ENCODE measurements at regions not wholly inside any gene's neighbourhood (a gene's known extent, or its start where the extent isn't known, plus 50 kb on each side); places are given as distances from the start of the nearest gene placed in this dataset.
A peak's percentile ranks its signal among the peaks of the same experiment; 100 is the strongest.

GRCh38 chr12:96131230-96131788 is 62.9 kb upstream of the ELK3 start:
- H3K4me2 ChIP-seq (ENCODE audit: insufficient read depth, low read length): no peak overlapping the region
- DNase-seq (ENCODE audit: insufficient read length, low spot score, missing footprints): no peak
- H3K9me3 ChIP-seq (ENCODE audit: low read depth, low read length): no peaks in the 10 kb centered on the region
- no peak overlapping the region for H2AFZ ChIP-seq (ENCODE audit: low read length)
- H3K4me1 ChIP-seq (ENCODE audit: insufficient read depth, low read length): peaks cover 7% of the 10 kb centered on the region
- no peak overlapping the region for H3K27ac ChIP-seq (ENCODE audit: low read depth, low read length)
- TF ChIP-seq CTCF (IDR thresholded peaks at IDR 0.05; ENCODE audit: extremely low read depth, low read depth, low read length): no peak
- H3K4me3 ChIP-seq (ENCODE audit: insufficient read depth, low read length): no peak overlapping the region
- H3K79me2 ChIP-seq (ENCODE audit: insufficient read depth, low read length): no peaks in the 10 kb centered on the region
- no peaks in the 10 kb centered on the region for H4K20me1 ChIP-seq (ENCODE audit: insufficient read depth, low read length)
- H3K27me3 ChIP-seq (ENCODE audit: insufficient read depth, low read length): peaks cover 16% of the 10 kb centered on the region
- no peaks in the 10 kb centered on the region for H3K36me3 ChIP-seq (ENCODE audit: insufficient read depth, low read length)

GRCh38 chr12:96132819-96133218 is 61.4 kb upstream of the ELK3 start:
- H3K27ac ChIP-seq (ENCODE audit: low read depth, low read length): no peak overlapping the region
- H3K4me2 ChIP-seq (ENCODE audit: insufficient read depth, low read length): no peak overlapping the region
- no peaks in the 10 kb centered on the region for H3K9me3 ChIP-seq (ENCODE audit: low read depth, low read length)
- H3K27me3 ChIP-seq (ENCODE audit: insufficient read depth, low read length): peaks cover 16% of the 10 kb centered on the region
- no peak overlapping the region for H3K4me3 ChIP-seq (ENCODE audit: insufficient read depth, low read length)
- H2AFZ ChIP-seq (ENCODE audit: low read length): no peak overlapping the region
- no peaks in the 10 kb centered on the region for H4K20me1 ChIP-seq (ENCODE audit: insufficient read depth, low read length)
- no peaks in the 10 kb centered on the region for H3K36me3 ChIP-seq (ENCODE audit: insufficient read depth, low read length)
- DNase-seq (ENCODE audit: insufficient read length, low spot score, missing footprints): no peak
- no peak for TF ChIP-seq CTCF (IDR thresholded peaks at IDR 0.05; ENCODE audit: extremely low read depth, low read depth, low read length)
- H3K4me1 ChIP-seq (ENCODE audit: insufficient read depth, low read length): peaks cover 15% of the 10 kb centered on the region
- no peaks in the 10 kb centered on the region for H3K79me2 ChIP-seq (ENCODE audit: insufficient read depth, low read length)

- H3K9me3 ChIP-seq (ENCODE audit: low read depth, low read length): no peaks in the 10 kb centered on the region
- H4K20me1 ChIP-seq (ENCODE audit: insufficient read depth, low read length): no peaks in the 10 kb centered on the region
- peaks cover 15% of the 10 kb centered on the region for H3K4me1 ChIP-seq (ENCODE audit: insufficient read depth, low read length)
- H3K27me3 ChIP-seq (ENCODE audit: insufficient read depth, low read length): peaks cover 16% of the 10 kb centered on the region
- DNase-seq (ENCODE audit: insufficient read length, low spot score, missing footprints): no peak
- no peak overlapping the region for H3K4me3 ChIP-seq (ENCODE audit: insufficient read depth, low read length)
- no peaks in the 10 kb centered on the region for H3K36me3 ChIP-seq (ENCODE audit: insufficient read depth, low read length)
- TF ChIP-seq CTCF (IDR thresholded peaks at IDR 0.05; ENCODE audit: extremely low read depth, low read depth, low read length): no peak
- H3K79me2 ChIP-seq (ENCODE audit: insufficient read depth, low read length): no peaks in the 10 kb centered on the region
- no peak overlapping the region for H2AFZ ChIP-seq (ENCODE audit: low read length)
- no peak overlapping the region for H3K4me2 ChIP-seq (ENCODE audit: insufficient read depth, low read length)
- no peak overlapping the region for H3K27ac ChIP-seq (ENCODE audit: low read depth, low read length)
Measured at GRCh38 chr12:96134200-96134599, 60.0 kb upstream of the ELK3 start.

GRCh38 chr12:96136161-96136560 is 58.0 kb upstream of the ELK3 start:
- no peaks in the 10 kb centered on the region for H4K20me1 ChIP-seq (ENCODE audit: insufficient read depth, low read length)
- H3K27ac ChIP-seq (ENCODE audit: low read depth, low read length): peak overlapping the region; percentile 70
- H2AFZ ChIP-seq (ENCODE audit: low read length): peak overlapping the region; percentile 39
- H3K36me3 ChIP-seq (ENCODE audit: insufficient read depth, low read length): no peaks in the 10 kb centered on the region
- peaks cover 10% of the 10 kb centered on the region for H3K27me3 ChIP-seq (ENCODE audit: insufficient read depth, low read length)
- H3K79me2 ChIP-seq (ENCODE audit: insufficient read depth, low read length): no peaks in the 10 kb centered on the region
- TF ChIP-seq CTCF (IDR thresholded peaks at IDR 0.05; ENCODE audit: extremely low read depth, low read depth, low read length): no peak
- DNase-seq (ENCODE audit: insufficient read length, low spot score, missing footprints): no peak
- H3K4me3 ChIP-seq (ENCODE audit: insufficient read depth, low read length): peak overlapping the region; percentile 9
- H3K4me2 ChIP-seq (ENCODE audit: insufficient read depth, low read length): peak overlapping the region; percentile 67
- no peaks in the 10 kb centered on the region for H3K9me3 ChIP-seq (ENCODE audit: low read depth, low read length)
- peaks cover 29% of the 10 kb centered on the region for H3K4me1 ChIP-seq (ENCODE audit: insufficient read depth, low read length)
